H9 (cell line): ENCODE measurements at regions not wholly inside any gene's neighbourhood (a gene's known extent, or its start where the extent isn't known, plus 50 kb on each side); places are given as distances from the start of the nearest gene placed in this dataset.

ENCODE experiments used
- DNase-seq: peaks from one replicate; pipeline ENCODE4 v3.0.0-alpha.2; 2017
- H2AFZ ChIP-seq: one replicate; pipeline ENCODE4 v1.6.1; 2013; ENCODE audit warnings: mild to moderate bottlenecking, low read length, control low read depth, moderate library complexity
- H2AK5ac ChIP-seq: 2 replicates; pipeline ENCODE4 v1.6.1; 2013; ENCODE audit warnings: low read length, control low read depth, mixed read lengths; ENCODE audit not compliant: insufficient read length
- H2BK120ac ChIP-seq: one replicate; pipeline ENCODE4 v1.6.1; 2013; ENCODE audit warnings: low read depth, mild to moderate bottlenecking, low read length, control low read depth, inconsistent platforms; ENCODE audit not compliant: poor library complexity, severe bottlenecking
- H2BK12ac ChIP-seq: 2 replicates; pipeline ENCODE4 v1.6.1; 2013; ENCODE audit warnings: low read length, control low read depth, mixed read lengths, low read depth; ENCODE audit not compliant: insufficient read length
- H2BK15ac ChIP-seq: 2 replicates; pipeline ENCODE4 v1.6.1; 2013; ENCODE audit warnings: low read depth, low read length, control low read depth
- H2BK20ac ChIP-seq: one replicate; pipeline ENCODE4 v1.6.1; 2013; ENCODE audit warnings: low read depth, mild to moderate bottlenecking, low read length, control low read depth, inconsistent platforms; ENCODE audit not compliant: poor library complexity, severe bottlenecking
- H2BK5ac ChIP-seq: 2 replicates; pipeline ENCODE4 v1.6.1; 2013; ENCODE audit warnings: low read length, control low read depth, mixed read lengths; ENCODE audit not compliant: insufficient read length
- H3K14ac ChIP-seq: 2 replicates; pipeline ENCODE4 v1.6.1; 2013; ENCODE audit warnings: low read length, control low read depth; ENCODE audit not compliant: insufficient read depth
- H3K18ac ChIP-seq: 2 replicates; pipeline ENCODE4 v1.6.1; 2013; ENCODE audit warnings: low read depth, mild to moderate bottlenecking, mixed read lengths, low read length, control low read depth; ENCODE audit not compliant: insufficient read length
- H3K23ac ChIP-seq: 2 replicates; pipeline ENCODE4 v1.6.1; 2013; ENCODE audit warnings: low read length, control low read depth, mixed read lengths, low read depth; ENCODE audit not compliant: insufficient read length
- H3K23me2 ChIP-seq: 2 replicates; pipeline ENCODE4 v1.6.1; 2013; ENCODE audit warnings: low read depth, mild to moderate bottlenecking, mixed read lengths, low read length, control low read depth; ENCODE audit not compliant: insufficient read length, poor library complexity, severe bottlenecking
- H3K27ac ChIP-seq: 2 replicates; pipeline ENCODE4 v1.5.1; 2013; ENCODE audit warnings: low read length, control low read depth, mixed read lengths, low read depth; ENCODE audit not compliant: insufficient read length
- H3K27me3 ChIP-seq: 2 replicates; pipeline ENCODE4 v1.6.1; 2013; ENCODE audit warnings: low read length, control low read depth, inconsistent platforms; ENCODE audit not compliant: insufficient read depth
- H3K4ac ChIP-seq: 2 replicates; pipeline ENCODE4 v1.6.1; 2013; ENCODE audit warnings: low read depth, mild to moderate bottlenecking, control low read depth, inconsistent platforms, low read length, moderate library complexity
- H3K4me1 ChIP-seq: 2 replicates; pipeline ENCODE4 v1.6.1; 2013; ENCODE audit warnings: low read length, control low read depth, inconsistent platforms; ENCODE audit not compliant: insufficient read depth
- H3K4me2 ChIP-seq: 2 replicates; pipeline ENCODE4 v1.6.1; 2013; ENCODE audit warnings: low read length, control low read depth, mixed read lengths; ENCODE audit not compliant: insufficient read length, insufficient read depth
- H3K56ac ChIP-seq: 2 replicates; pipeline ENCODE4 v1.6.1; 2013; ENCODE audit warnings: low read depth, mild to moderate bottlenecking, mixed read lengths, low read length, control low read depth; ENCODE audit not compliant: insufficient read length
- H3K79me1 ChIP-seq: 2 replicates; pipeline ENCODE4 v1.6.1; 2013; ENCODE audit warnings: low read depth, mild to moderate bottlenecking, moderate library complexity, low read length, control low read depth, inconsistent platforms; ENCODE audit not compliant: insufficient read depth, poor library complexity, severe bottlenecking
- H3K79me2 ChIP-seq: 2 replicates; pipeline ENCODE4 v1.6.1; 2013; ENCODE audit warnings: low read length, control low read depth, inconsistent platforms; ENCODE audit not compliant: insufficient read depth
- H3K9ac ChIP-seq: 2 replicates; pipeline ENCODE4 v1.6.1; 2013; ENCODE audit warnings: low read length, control low read depth, mixed read lengths; ENCODE audit not compliant: insufficient read length; ENCODE audit errors: extremely low read depth
- H3K9me3 ChIP-seq: one replicate; pipeline ENCODE4 v1.6.1; 2013; ENCODE audit warnings: low read depth, low read length, inconsistent platforms; ENCODE audit not compliant: control insufficient read depth
- H3T11ph ChIP-seq: one replicate; pipeline ENCODE4 v1.6.1; 2013; ENCODE audit warnings: mild to moderate bottlenecking, low read length, control low read depth, inconsistent platforms
- H4K20me1 ChIP-seq: one replicate; pipeline ENCODE4 v1.6.1; 2013; ENCODE audit not compliant: control insufficient read depth, insufficient read length, insufficient read depth
- H4K5ac ChIP-seq: 2 replicates; pipeline ENCODE4 v1.6.1; 2013; ENCODE audit warnings: low read depth, mild to moderate bottlenecking, mixed read lengths, low read length, control low read depth; ENCODE audit not compliant: insufficient read length
- H4K8ac ChIP-seq: replicated peaks from 2 replicates; pipeline ENCODE4 v1.6.1; 2013; ENCODE audit warnings: low read length, control low read depth, mixed read lengths, low read depth; ENCODE audit not compliant: insufficient read length
- H4K91ac ChIP-seq: 2 replicates; pipeline ENCODE4 v1.6.1; 2013; ENCODE audit warnings: low read depth, mild to moderate bottlenecking, moderate library complexity, mixed read lengths, low read length, control low read depth; ENCODE audit not compliant: insufficient read length
- H3K27ac Mint-ChIP-seq, 3 experiments: 2 replicates in 2 of 3; 3 replicates in 1 of 3; pipeline ENCODE4 v1.8.0; 2020 to 2021; ENCODE audit warnings: mixed read lengths in 3 of 3, mild to moderate bottlenecking in 1 of 3, moderate library complexity in 1 of 3
- H3K27me3 Mint-ChIP-seq: 2 replicates; pipeline ENCODE4 v1.8.0; 2021; ENCODE audit warnings: low read depth, mild to moderate bottlenecking, moderate library complexity, mixed read lengths
- H3K36me3 Mint-ChIP-seq, 3 experiments: 2 replicates in 2 of 3; 3 replicates in 1 of 3; pipeline ENCODE4 v1.8.0; 2020 to 2021; ENCODE audit warnings: low read depth in 3 of 3, mixed read lengths in 3 of 3; ENCODE audit not compliant: insufficient read depth in 1 of 3
- H3K4me1 Mint-ChIP-seq, 2 experiments: 2 replicates each; pipeline ENCODE4 v1.8.0; 2020; ENCODE audit warnings: mixed read lengths in 2 of 2
- H3K4me3 Mint-ChIP-seq, 2 experiments: 2 replicates in 1 of 2; 3 replicates in 1 of 2; pipeline ENCODE4 v1.8.0; 2020 to 2021; ENCODE audit warnings: mild to moderate bottlenecking in 2 of 2, mixed read lengths in 2 of 2, moderate library complexity in 1 of 2
- H3K9me3 Mint-ChIP-seq, 2 experiments: 2 replicates in 1 of 2; 3 replicates in 1 of 2; pipeline ENCODE4 v1.8.0; 2020; ENCODE audit warnings: mild to moderate bottlenecking in 2 of 2, mixed read lengths in 2 of 2, moderate library complexity in 1 of 2
- CTCF ChIP-seq: fragments of 200-600 bp; sonication (generic); conservative IDR thresholded peaks from 3 replicates; pipeline ENCODE4 v1.8.0; 2021; ENCODE audit warnings: antibody characterized with exemption, mild to moderate bottlenecking
- WGBS: extraction: QIAGEN DNeasy Blood & Tissue Kit; methylation state at CpG from one replicate; pipeline ENCODE4 v1.1.7; 2013; ENCODE audit warnings: missing lambda C conversion rate, low lambda C conversion rate, mixed read lengths; ENCODE audit not compliant: insufficient read length; ENCODE audit errors: extremely low coverage; 5-methylcytosine and 5-hydroxymethylcytosine counted together

GRCh38 chr2:168378960-168379669 lies 77.0 kb upstream of the CERS6 start:
- Mint-ChIP-seq H3K27ac (no peak overlapping the region), H3K4me1 (peaks cover 8 to 13% of the 10 kb centered on the region in 2 experiments), H3K4me3 (no peak overlapping the region), H3K9me3 (peaks cover 19 to 27% of the 10 kb centered on the region in 2 experiments), H3K27me3 (no peaks in the 10 kb centered on the region), H3K36me3 (peaks cover 0 to 23% (median 3%) of the 10 kb centered on the region in 3 experiments; a peak in 4 of 7 replicates)
- H3K27me3 ChIP-seq = no peaks in the 10 kb centered on the region
- no peak overlapping the region for H3K56ac ChIP-seq
- no CpG with 5 or more reads among the region's 7 CpGs for WGBS
- no peaks in the 10 kb centered on the region for H3K9me3 ChIP-seq
- H3K79me1 ChIP-seq = no peaks in the 10 kb centered on the region
- no peak overlapping the region for H3K4me2 ChIP-seq
- H4K5ac ChIP-seq = no peak overlapping the region
- H2AFZ ChIP-seq = no peak overlapping the region
- no peak for TF ChIP-seq CTCF
- no peak overlapping the region for H2BK12ac ChIP-seq
- no peak overlapping the region for H3T11ph ChIP-seq
- no peak overlapping the region for H2AK5ac ChIP-seq
- no peak overlapping the region for H3K9ac ChIP-seq
- no peak overlapping the region for H2BK20ac ChIP-seq
- no peaks in the 10 kb centered on the region for H3K23me2 ChIP-seq
- no peak overlapping the region for H3K4ac ChIP-seq
- H3K18ac ChIP-seq = no peak overlapping the region
- H3K27ac ChIP-seq = no peak overlapping the region
- H4K20me1 ChIP-seq = no peaks in the 10 kb centered on the region
- no peak for DNase-seq
- H3K79me2 ChIP-seq = no peaks in the 10 kb centered on the region
- H3K23ac ChIP-seq = no peak overlapping the region
- H3K14ac ChIP-seq = no peak overlapping the region
- H4K91ac ChIP-seq = no peak overlapping the region
- H2BK5ac ChIP-seq = no peak overlapping the region
- no peak overlapping the region for H2BK15ac ChIP-seq
- peaks cover 6% of the 10 kb centered on the region; the same call in 1 of the 2 replicates for H3K4me1 ChIP-seq
- H4K8ac ChIP-seq = no peak overlapping the region
- H2BK120ac ChIP-seq = no peak overlapping the region
